MM.1S (cell line): ENCODE measurements at regions not wholly inside any gene's neighbourhood (a gene's known extent, or its start where the extent isn't known, plus 50 kb on each side); places are given as distances from the start of the nearest gene placed in this dataset.

Experiments used
- EZH2 ChIP-seq: fragments of 300-600 bp; sonication (generic); optimal IDR thresholded peaks from 2 replicates; pipeline ENCODE3; 2017; ENCODE audit warnings: low read depth, mild to moderate bottlenecking, antibody characterized with exemption, low read length, mixed read lengths
- EZH2phosphoT487 ChIP-seq: fragments of 300-600 bp; sonication (generic); IDR thresholded peaks from 2 replicates; pipeline ENCODE4 v1.6.1; 2018; ENCODE audit warnings: antibody characterized with exemption, low read length
- TF ChIP-seq, protein P1 (sequence below): fragments of 300-600 bp; sonication (generic); IDR thresholded peaks from 2 replicates; pipeline ENCODE4 v1.5.1; 2016; ENCODE audit warnings: antibody characterized with exemption, low read length, mixed read lengths

DNA sequence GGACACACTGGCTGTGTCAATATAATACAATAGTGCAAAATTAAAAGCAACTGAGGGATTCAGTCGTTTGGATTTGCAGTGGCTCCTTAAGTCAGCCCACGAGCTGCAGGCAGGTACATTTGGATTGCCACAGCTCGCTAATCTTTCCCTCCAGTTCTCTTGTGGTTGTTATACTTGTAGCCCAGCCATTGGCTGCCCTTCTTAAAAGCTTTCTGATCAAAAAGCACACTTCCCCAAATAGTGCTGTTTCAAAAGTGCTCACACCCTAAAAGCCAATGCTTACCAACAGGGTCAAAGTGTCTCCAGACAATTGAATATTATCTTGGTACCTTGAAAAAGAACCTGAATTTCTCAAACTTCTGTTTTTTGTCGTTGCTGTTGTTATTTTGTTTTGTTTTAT, 404.7 kb upstream of the FAM98A start:
- TF ChIP-seq, protein P1, sequence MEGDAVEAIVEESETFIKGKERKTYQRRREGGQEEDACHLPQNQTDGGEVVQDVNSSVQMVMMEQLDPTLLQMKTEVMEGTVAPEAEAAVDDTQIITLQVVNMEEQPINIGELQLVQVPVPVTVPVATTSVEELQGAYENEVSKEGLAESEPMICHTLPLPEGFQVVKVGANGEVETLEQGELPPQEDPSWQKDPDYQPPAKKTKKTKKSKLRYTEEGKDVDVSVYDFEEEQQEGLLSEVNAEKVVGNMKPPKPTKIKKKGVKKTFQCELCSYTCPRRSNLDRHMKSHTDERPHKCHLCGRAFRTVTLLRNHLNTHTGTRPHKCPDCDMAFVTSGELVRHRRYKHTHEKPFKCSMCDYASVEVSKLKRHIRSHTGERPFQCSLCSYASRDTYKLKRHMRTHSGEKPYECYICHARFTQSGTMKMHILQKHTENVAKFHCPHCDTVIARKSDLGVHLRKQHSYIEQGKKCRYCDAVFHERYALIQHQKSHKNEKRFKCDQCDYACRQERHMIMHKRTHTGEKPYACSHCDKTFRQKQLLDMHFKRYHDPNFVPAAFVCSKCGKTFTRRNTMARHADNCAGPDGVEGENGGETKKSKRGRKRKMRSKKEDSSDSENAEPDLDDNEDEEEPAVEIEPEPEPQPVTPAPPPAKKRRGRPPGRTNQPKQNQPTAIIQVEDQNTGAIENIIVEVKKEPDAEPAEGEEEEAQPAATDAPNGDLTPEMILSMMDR, result no peak
- TF ChIP-seq EZH2 (no peak), EZH2phosphoT487 (no peak)
